ENCODE measurements at regions not wholly inside any gene's neighbourhood (a gene's known extent, or its start where the extent isn't known, plus 50 kb on each side); places are given as distances from the start of the nearest gene placed in this dataset.

GRCh38 chr9:71177901-71178300 is 56.5 kb upstream of the TRPM3 start:
- H3K9me3 Mint-ChIP-seq: no peaks in the 10 kb centered on the region
- no peaks in the 10 kb centered on the region for H3K27me3 ChIP-seq (ENCODE audit: control insufficient read depth, insufficient read depth, low read length, poor library complexity, severe bottlenecking)
- H3K9ac ChIP-seq (ENCODE audit: extremely low read depth, low read length, poor library complexity, severe bottlenecking): no peak overlapping the region
- no peak for DNase-seq
- H3K4me3 ChIP-seq (ENCODE audit: low read length): no peak overlapping the region
- no peak overlapping the region for H3K27ac Mint-ChIP-seq
- no peak overlapping the region for H3K4me3 Mint-ChIP-seq
- no peaks in the 10 kb centered on the region for H3K27me3 Mint-ChIP-seq (ENCODE audit: insufficient read depth)
- no peaks in the 10 kb centered on the region for H3K36me3 ChIP-seq (ENCODE audit: control insufficient read depth, insufficient read depth, low read length)
- no peaks in the 10 kb centered on the region for H3K4me1 Mint-ChIP-seq
- 71% methylated on average over 1 of the region's 3 CpGs; no CpG with 5 or more reads in 1 of the 2 experiments for WGBS, 2 experiments (ENCODE audit: insufficient coverage in 1 of 2, insufficient read length in 1 of 2)
- H3K4me1 ChIP-seq (ENCODE audit: control insufficient read depth, insufficient read depth, low read length): no peaks in the 10 kb centered on the region
- no peaks in the 10 kb centered on the region for H3K36me3 Mint-ChIP-seq (ENCODE audit: low read depth)
- H3K27ac ChIP-seq (ENCODE audit: low read depth, low read length): no peak overlapping the region
- no peak for TF ChIP-seq CTCF (conservative IDR thresholded peaks at IDR 0.05)
- H3K9me3 ChIP-seq (ENCODE audit: control insufficient read depth, low read length): no peaks in the 10 kb centered on the region

GRCh38 chr9:71171517-71171916 is 50.1 kb upstream of the TRPM3 start:
- WGBS, 2 experiments (ENCODE audit: insufficient coverage in 1 of 2, insufficient read length in 1 of 2): 61 to 74% methylated on average over 3 to 9 of the region's 9 CpGs
- H3K36me3 ChIP-seq (ENCODE audit: control insufficient read depth, insufficient read depth, low read length): no peaks in the 10 kb centered on the region
- H3K27me3 Mint-ChIP-seq (ENCODE audit: insufficient read depth): no peaks in the 10 kb centered on the region
- TF ChIP-seq CTCF (conservative IDR thresholded peaks at IDR 0.05): no peak
- no peaks in the 10 kb centered on the region for H3K4me1 ChIP-seq (ENCODE audit: control insufficient read depth, insufficient read depth, low read length)
- no peak overlapping the region for H3K4me3 ChIP-seq (ENCODE audit: low read length)
- peaks cover 13% of the 10 kb centered on the region for H3K9me3 Mint-ChIP-seq
- no peak overlapping the region for H3K9ac ChIP-seq (ENCODE audit: extremely low read depth, low read length, poor library complexity, severe bottlenecking)
- no peak for DNase-seq
- H3K27me3 ChIP-seq (ENCODE audit: control insufficient read depth, insufficient read depth, low read length, poor library complexity, severe bottlenecking): no peaks in the 10 kb centered on the region
- peaks cover 2% of the 10 kb centered on the region for H3K36me3 Mint-ChIP-seq (ENCODE audit: low read depth)
- no peak overlapping the region for H3K4me3 Mint-ChIP-seq
- H3K9me3 ChIP-seq (ENCODE audit: control insufficient read depth, low read length): no peaks in the 10 kb centered on the region
- no peaks in the 10 kb centered on the region for H3K4me1 Mint-ChIP-seq
- H3K27ac Mint-ChIP-seq: no peak overlapping the region
- H3K27ac ChIP-seq (ENCODE audit: low read depth, low read length): no peak overlapping the region

All from endodermal cell (in vitro differentiated cells).